Mesenchymal stem cell (in vitro differentiated cells and primary cell): ENCODE measurements at regions not wholly inside any gene's neighbourhood (a gene's known extent, or its start where the extent isn't known, plus 50 kb on each side); places are given as distances from the start of the nearest gene placed in this dataset.
"Not testable (repeated sequence)": the region's sequence is repeated elsewhere in the genome, so short reads cannot be mapped to it uniquely, and the experiment has no call there.

ENCODE experiments used
- DNase-seq: peaks from one replicate; pipeline ENCODE4 v3.0.0-alpha.2; 2013
- H2AFZ ChIP-seq: one replicate; pipeline ENCODE4 v1.6.1; 2013; ENCODE audit warnings: low read depth, mild to moderate bottlenecking, control low read depth, inconsistent platforms, low read length, moderate library complexity
- H2AK5ac ChIP-seq: 2 replicates; pipeline ENCODE4 v1.6.1; 2013; ENCODE audit warnings: low read length, moderate library complexity, mild to moderate bottlenecking, inconsistent platforms; ENCODE audit not compliant: severe bottlenecking
- H2BK120ac ChIP-seq: one replicate; pipeline ENCODE4 v1.6.1; 2013; ENCODE audit warnings: low read depth, mild to moderate bottlenecking, inconsistent platforms, low read length, moderate library complexity
- H2BK12ac ChIP-seq, 2 experiments: one replicate each; pipeline ENCODE4 v1.6.1; 2013; ENCODE audit warnings: inconsistent platforms in 2 of 2, low read length in 2 of 2, mild to moderate bottlenecking in 2 of 2, moderate library complexity in 2 of 2, control low read depth in 1 of 2
- H2BK15ac ChIP-seq: one replicate; pipeline ENCODE4 v1.6.1; 2013; ENCODE audit warnings: mild to moderate bottlenecking, low read depth, inconsistent platforms; ENCODE audit not compliant: poor library complexity, severe bottlenecking
- H2BK5ac ChIP-seq: 2 replicates; pipeline ENCODE4 v1.6.1; 2013; ENCODE audit warnings: low read depth, mild to moderate bottlenecking, low read length, control low read depth, inconsistent platforms; ENCODE audit not compliant: poor library complexity, severe bottlenecking
- H3K14ac ChIP-seq, 2 experiments: one replicate each; pipeline ENCODE4 v1.6.1; 2013; ENCODE audit warnings: inconsistent platforms in 2 of 2, low read length in 2 of 2, control low read depth in 1 of 2, mild to moderate bottlenecking in 1 of 2, moderate library complexity in 1 of 2
- H3K18ac ChIP-seq, 2 experiments: one replicate each; pipeline ENCODE4 v1.6.1; 2013; ENCODE audit warnings: inconsistent platforms in 2 of 2, low read length in 2 of 2, control low read depth in 1 of 2, low read depth in 1 of 2, mild to moderate bottlenecking in 1 of 2
- H3K23ac ChIP-seq, 2 experiments: one replicate each; pipeline ENCODE4 v1.6.1; 2013; ENCODE audit warnings: inconsistent platforms in 2 of 2, low read length in 2 of 2, mild to moderate bottlenecking in 2 of 2, moderate library complexity in 2 of 2, control low read depth in 1 of 2
- H3K27ac ChIP-seq: 2 replicates; pipeline ENCODE4 v1.5.1; 2013; ENCODE audit warnings: mild to moderate bottlenecking, moderate library complexity, low read length, control low read depth, inconsistent platforms; ENCODE audit not compliant: poor library complexity, severe bottlenecking
- H3K27me3 ChIP-seq, 2 experiments: 2 replicates each; pipeline versions ENCODE4 v1.6.1 to v1.7.0; 2013; ENCODE audit warnings: low read length in 2 of 2, mild to moderate bottlenecking in 2 of 2, moderate library complexity in 2 of 2, control low read depth in 1 of 2, inconsistent platforms in 1 of 2; ENCODE audit not compliant: control insufficient read depth in 1 of 2, insufficient read depth in 1 of 2
- H3K36me3 ChIP-seq, 2 experiments: 2 replicates each; pipeline versions ENCODE4 v1.6.1 to v1.7.0; 2013; ENCODE audit warnings: low read length in 2 of 2, control low read depth in 1 of 2, inconsistent platforms in 1 of 2, low read depth in 1 of 2, mild to moderate bottlenecking in 1 of 2; ENCODE audit not compliant: insufficient read depth in 2 of 2, control insufficient read depth in 1 of 2
- H3K4ac ChIP-seq, 2 experiments: one replicate each; pipeline ENCODE4 v1.6.1; 2013; ENCODE audit warnings: inconsistent platforms in 2 of 2, low read length in 2 of 2, mild to moderate bottlenecking in 2 of 2, moderate library complexity in 2 of 2, control low read depth in 1 of 2, low read depth in 1 of 2
- H3K4me1 ChIP-seq: 2 replicates; pipeline ENCODE4 v1.6.1; 2013; ENCODE audit warnings: low read depth, low read length, control low read depth; ENCODE audit not compliant: control insufficient read depth, insufficient read depth
- H3K4me2 ChIP-seq: 2 replicates; pipeline ENCODE4 v1.6.1; 2013; ENCODE audit warnings: low read length, mild to moderate bottlenecking, inconsistent platforms; ENCODE audit not compliant: poor library complexity, severe bottlenecking
- H3K4me3 ChIP-seq, 2 experiments: 2 replicates each; pipeline versions ENCODE4 v1.5.1 to v1.7.0; 2013; ENCODE audit warnings: low read length in 2 of 2, mild to moderate bottlenecking in 2 of 2, control low read depth in 1 of 2, low read depth in 1 of 2; ENCODE audit not compliant: insufficient read depth in 1 of 2
- H3K79me1 ChIP-seq: replicated peaks from 2 replicates; pipeline ENCODE4 v1.6.1; 2013; ENCODE audit warnings: mild to moderate bottlenecking, control low read depth, low read length, inconsistent platforms; ENCODE audit not compliant: poor library complexity, severe bottlenecking
- H3K9ac ChIP-seq: 2 replicates; pipeline ENCODE4 v1.7.0; 2013; ENCODE audit warnings: mild to moderate bottlenecking, low read length, moderate library complexity
- H3K9me3 ChIP-seq: 2 replicates; pipeline ENCODE4 v1.7.0; 2013; ENCODE audit warnings: mild to moderate bottlenecking, low read length; ENCODE audit not compliant: control insufficient read depth
- H4K8ac ChIP-seq: one replicate; pipeline ENCODE4 v1.6.1; 2013; ENCODE audit warnings: inconsistent platforms, mild to moderate bottlenecking, low read length, moderate library complexity
- H4K91ac ChIP-seq: one replicate; pipeline ENCODE4 v1.6.1; 2013; ENCODE audit warnings: mild to moderate bottlenecking, low read length, inconsistent platforms
- WGBS: methylation state at CpG from one replicate; pipeline ENCODE4 v1.1.7; 2013; ENCODE audit warnings: mixed read lengths; 5-methylcytosine and 5-hydroxymethylcytosine counted together

DNA sequence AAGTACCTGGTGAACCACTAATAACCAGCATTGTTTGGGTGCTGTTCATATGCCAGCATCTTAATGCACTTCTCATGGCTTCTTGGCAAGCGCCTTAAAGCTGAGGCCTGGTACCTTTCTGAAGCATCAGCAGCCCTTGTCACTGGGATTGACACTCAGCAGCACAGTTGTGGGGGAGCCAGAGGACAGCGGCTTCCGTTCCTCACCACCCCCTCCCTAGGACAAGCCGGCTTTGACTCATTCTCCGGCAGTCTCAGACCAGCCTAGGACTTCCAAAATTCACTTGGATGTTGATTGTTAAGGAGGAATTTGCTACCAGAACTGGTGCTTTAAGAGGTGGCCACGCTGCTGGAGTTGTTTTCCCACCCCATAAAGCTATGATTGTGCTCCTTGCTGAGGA is 64.7 kb upstream of the MTLN start:
- not testable (repeated sequence) for DNase-seq
- WGBS = no CpG with 5 or more reads among the region's 6 CpGs

DNA sequence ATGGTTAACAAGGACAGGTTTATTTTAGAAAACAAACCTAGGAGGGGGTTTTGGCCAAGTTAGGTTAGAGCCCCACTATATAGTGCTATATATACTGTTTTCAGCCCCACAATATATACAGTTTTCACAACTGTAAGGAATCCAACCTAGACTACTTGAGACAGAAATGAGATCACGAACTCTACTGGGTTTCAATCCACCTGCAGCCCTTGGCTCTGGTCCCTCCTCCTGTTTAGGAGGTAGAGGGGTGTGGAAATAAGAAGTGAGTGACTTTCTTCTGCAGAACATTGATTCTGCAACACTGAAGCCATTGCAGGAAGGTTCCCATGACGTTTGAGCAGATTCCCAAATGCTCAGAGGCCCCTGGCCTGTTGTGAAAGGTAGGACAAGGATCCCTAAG is 63.7 kb upstream of the MTLN start:
- H2BK5ac ChIP-seq, H3K27ac ChIP-seq, H3K18ac ChIP-seq, H3K9me3 ChIP-seq, H3K27me3 ChIP-seq, H3K36me3 ChIP-seq, H2BK12ac ChIP-seq, H3K14ac ChIP-seq, H3K4me2 ChIP-seq, H3K4me3 ChIP-seq, H3K9ac ChIP-seq, H2AFZ ChIP-seq, H4K8ac ChIP-seq, H2BK120ac ChIP-seq, H3K23ac ChIP-seq, DNase-seq, H4K91ac ChIP-seq, H2BK15ac ChIP-seq, H3K4me1 ChIP-seq, H3K79me1 ChIP-seq, H3K4ac ChIP-seq, H2AK5ac ChIP-seq: not testable (repeated sequence)
- no CpG with 5 or more reads among the region's 2 CpGs for WGBS

More for the DNA sequence above, 64.7 kb upstream of the MTLN start:
- H3K27me3 ChIP-seq, H3K9me3 ChIP-seq, H3K79me1 ChIP-seq, H3K36me3 ChIP-seq, H2AFZ ChIP-seq, H4K91ac ChIP-seq, H4K8ac ChIP-seq, H2BK12ac ChIP-seq, H3K27ac ChIP-seq, H3K18ac ChIP-seq, H3K4me3 ChIP-seq, H3K4ac ChIP-seq, H2BK15ac ChIP-seq, H2AK5ac ChIP-seq, H3K14ac ChIP-seq, H3K23ac ChIP-seq, H3K4me1 ChIP-seq, H2BK5ac ChIP-seq, H2BK120ac ChIP-seq, H3K4me2 ChIP-seq, H3K9ac ChIP-seq: not testable (repeated sequence)

DNA sequence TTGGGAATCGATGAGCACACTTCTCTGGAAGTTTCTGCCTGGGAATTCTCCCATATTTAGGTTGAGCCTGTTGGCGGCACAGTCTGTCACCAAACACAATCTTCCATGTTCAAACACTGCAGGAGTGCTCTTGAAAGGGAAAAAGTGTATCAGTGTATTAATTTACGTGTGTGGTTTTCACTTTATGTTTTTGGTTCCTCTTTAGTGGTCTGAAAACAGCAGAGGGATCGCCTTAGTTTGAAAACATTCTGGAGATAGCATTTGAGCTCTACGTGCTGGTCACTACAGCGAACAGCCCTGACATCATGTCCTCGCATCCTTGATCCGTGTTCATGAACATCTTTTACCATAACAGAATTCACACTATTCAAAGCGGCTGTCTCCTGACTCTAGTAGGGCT is 57.3 kb upstream of the MTLN start:
- H3K14ac ChIP-seq, H3K4ac ChIP-seq: not testable (repeated sequence)
- no CpG with 5 or more reads among the region's 9 CpGs for WGBS

DNA sequence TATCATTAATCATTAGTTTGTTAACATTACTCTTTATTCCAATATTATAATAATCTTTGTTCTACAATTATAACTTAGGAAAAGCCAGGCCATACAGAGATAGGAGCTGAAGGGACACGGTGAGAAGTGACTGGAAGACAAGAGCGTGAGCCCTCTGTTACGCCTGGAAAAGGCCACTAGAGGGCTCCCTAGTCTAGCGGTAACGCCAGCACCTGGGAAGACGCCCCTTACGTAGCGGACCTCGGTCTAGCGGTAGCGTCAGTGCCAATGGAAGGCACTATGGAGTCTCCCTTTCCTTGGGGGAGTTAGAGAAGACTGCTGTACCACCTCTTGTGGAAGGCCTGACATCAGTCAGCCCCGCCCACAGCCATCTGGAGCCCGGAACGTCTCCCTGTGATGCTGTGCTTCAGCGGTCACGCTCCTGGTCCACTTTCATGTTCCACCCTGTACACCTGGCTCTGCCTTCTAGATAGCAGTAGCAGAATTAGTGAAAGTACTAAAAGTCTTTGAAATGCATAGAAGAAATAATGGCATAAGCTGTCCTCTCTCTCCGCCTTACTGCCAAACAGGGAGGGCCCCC is 55.6 kb upstream of the MTLN start:
- H2BK5ac ChIP-seq, H3K27me3 ChIP-seq, H3K9ac ChIP-seq, H3K23ac ChIP-seq, H3K18ac ChIP-seq, H4K91ac ChIP-seq, H3K4me3 ChIP-seq, H2BK12ac ChIP-seq, H3K4me2 ChIP-seq, H3K9me3 ChIP-seq, DNase-seq, H3K4me1 ChIP-seq, H3K4ac ChIP-seq, H2AK5ac ChIP-seq, H3K36me3 ChIP-seq, H2BK120ac ChIP-seq, H3K79me1 ChIP-seq, H4K8ac ChIP-seq, H2BK15ac ChIP-seq, H3K14ac ChIP-seq, H3K27ac ChIP-seq, H2AFZ ChIP-seq: not testable (repeated sequence)
- 100% methylated on average over 1 of the region's 17 CpGs for WGBS

More for the DNA sequence above, 57.3 kb upstream of the MTLN start:
- not testable (repeated sequence) for H4K8ac ChIP-seq, H2BK5ac ChIP-seq, H3K23ac ChIP-seq, DNase-seq, H3K4me3 ChIP-seq, H4K91ac ChIP-seq, H3K4me1 ChIP-seq, H3K36me3 ChIP-seq, H2BK15ac ChIP-seq, H3K9ac ChIP-seq, H3K27me3 ChIP-seq, H2BK12ac ChIP-seq, H2AK5ac ChIP-seq, H2AFZ ChIP-seq, H3K27ac ChIP-seq, H3K9me3 ChIP-seq, H3K79me1 ChIP-seq, H3K4me2 ChIP-seq, H3K18ac ChIP-seq, H2BK120ac ChIP-seq
